GM20000 (cell line): ENCODE measurements at regions not wholly inside any gene's neighbourhood (a gene's known extent, or its start where the extent isn't known, plus 50 kb on each side); places are given as distances from the start of the nearest gene placed in this dataset.

ENCODE experiments used
- DNase-seq: peaks from one replicate; pipeline ENCODE4 v3.0.0; 2012; ENCODE audit warnings: low spot score
- TF ChIP-seq, protein P1 (sequence below): IDR thresholded peaks from 2 replicates; pipeline ENCODE4 v1.5.1; 2012; ENCODE audit warnings: mild to moderate bottlenecking, control low read depth; ENCODE audit errors: extremely low read depth, missing control alignments

DNA sequence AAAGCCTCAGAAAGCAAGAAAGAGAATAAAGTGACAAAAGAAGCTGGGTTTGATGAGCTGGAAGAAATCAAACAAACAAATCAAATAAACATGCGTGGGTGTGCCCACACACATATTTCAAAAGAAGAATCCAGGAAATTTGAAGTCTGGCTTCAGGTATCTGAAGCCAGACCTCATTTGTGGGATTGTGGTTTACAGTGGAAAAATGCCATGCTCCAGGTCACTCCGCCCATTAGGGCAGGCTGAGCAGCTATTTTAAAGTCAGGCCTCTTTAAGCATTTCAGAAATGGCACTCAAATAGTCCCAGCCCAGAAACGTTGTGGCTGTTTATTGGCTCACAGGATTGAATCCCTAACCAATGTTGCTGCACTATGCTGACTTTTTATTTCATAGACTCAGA lies 226.1 kb upstream of the F9 start:
- TF ChIP-seq, protein P1, sequence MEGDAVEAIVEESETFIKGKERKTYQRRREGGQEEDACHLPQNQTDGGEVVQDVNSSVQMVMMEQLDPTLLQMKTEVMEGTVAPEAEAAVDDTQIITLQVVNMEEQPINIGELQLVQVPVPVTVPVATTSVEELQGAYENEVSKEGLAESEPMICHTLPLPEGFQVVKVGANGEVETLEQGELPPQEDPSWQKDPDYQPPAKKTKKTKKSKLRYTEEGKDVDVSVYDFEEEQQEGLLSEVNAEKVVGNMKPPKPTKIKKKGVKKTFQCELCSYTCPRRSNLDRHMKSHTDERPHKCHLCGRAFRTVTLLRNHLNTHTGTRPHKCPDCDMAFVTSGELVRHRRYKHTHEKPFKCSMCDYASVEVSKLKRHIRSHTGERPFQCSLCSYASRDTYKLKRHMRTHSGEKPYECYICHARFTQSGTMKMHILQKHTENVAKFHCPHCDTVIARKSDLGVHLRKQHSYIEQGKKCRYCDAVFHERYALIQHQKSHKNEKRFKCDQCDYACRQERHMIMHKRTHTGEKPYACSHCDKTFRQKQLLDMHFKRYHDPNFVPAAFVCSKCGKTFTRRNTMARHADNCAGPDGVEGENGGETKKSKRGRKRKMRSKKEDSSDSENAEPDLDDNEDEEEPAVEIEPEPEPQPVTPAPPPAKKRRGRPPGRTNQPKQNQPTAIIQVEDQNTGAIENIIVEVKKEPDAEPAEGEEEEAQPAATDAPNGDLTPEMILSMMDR: no peak
- DNase-seq: no peak

DNA sequence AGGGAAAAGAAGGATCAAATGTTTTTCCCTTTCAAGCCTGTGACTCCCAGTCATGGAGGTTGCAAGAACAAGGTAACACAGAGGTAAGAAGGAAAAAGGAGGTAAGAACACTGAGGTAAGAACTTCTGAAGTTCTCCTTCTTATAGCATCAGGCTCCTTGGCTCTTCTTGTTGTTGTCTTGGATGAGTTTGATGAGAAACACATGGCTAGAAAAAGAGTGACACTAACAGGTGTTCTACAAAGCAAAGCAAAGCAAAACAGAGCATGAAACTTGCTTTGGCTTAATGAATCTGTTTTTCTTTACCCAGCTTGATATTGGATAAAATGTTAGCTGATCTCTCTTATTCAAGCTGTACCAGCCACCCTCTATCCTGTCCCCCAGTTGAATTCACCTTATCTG lies 231.2 kb upstream of the F9 start:
- no peak for DNase-seq
- TF ChIP-seq, protein P1: no peak

DNA sequence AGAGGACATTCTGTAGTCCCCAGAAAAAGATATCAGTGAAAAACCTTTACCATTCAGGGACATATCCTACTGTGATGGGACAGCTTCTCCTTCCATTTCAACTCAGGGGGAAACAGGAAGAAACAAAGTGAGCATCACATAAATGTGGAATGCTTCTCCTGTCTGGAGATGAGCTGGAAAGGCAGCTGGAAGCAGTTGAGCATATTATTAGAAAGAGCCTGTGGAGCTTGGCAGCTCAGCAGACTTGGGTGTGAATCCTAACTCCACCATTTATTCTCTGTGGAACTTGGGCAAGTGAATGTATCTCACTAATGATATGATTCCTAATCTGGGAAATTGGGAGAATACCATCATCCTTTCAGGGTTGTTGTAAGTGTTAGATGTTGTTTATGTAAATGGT lies 232.1 kb upstream of the F9 start:
- DNase-seq: no peak
- TF ChIP-seq, protein P1: no peak

DNA sequence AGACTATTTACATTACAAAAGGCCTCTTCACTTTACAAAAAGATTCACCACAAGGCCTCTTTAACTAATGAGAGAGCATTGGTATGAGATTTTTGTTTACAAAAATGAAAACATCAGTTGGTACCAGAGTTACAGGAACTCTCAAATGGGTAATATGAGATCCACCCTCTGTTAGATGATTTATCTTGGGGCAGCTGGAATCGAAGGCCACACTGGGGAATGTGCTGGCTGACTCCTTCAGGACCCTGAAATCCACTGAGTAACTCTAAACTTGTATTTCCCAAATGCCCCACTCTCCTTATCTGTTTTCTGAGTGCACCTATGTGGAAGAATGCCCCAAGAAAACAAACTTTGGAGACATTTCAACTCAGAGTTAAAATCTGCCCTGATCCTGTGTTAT lies 232.9 kb upstream of the F9 start:
- TF ChIP-seq, protein P1: no peak
- no peak for DNase-seq

DNA sequence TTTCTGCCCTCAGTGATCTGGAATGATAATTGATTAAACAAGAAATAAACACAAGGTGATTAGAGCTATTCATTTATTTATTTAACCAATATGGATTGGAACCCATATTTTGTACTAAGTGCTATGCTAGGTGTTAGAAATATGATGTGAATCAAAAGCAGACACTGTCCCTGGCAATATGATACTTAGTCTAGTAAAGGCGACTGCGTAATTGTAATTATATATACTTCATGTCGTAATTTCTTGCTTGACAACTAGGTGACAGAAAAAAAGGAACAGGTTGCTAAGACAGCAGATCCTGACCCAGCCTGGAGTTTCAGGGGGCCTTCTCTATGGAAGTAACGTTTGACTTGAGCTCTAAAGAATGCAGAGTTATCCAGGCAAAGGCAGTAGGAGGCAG lies 236.5 kb upstream of the F9 start:
- no peak for DNase-seq

DNA sequence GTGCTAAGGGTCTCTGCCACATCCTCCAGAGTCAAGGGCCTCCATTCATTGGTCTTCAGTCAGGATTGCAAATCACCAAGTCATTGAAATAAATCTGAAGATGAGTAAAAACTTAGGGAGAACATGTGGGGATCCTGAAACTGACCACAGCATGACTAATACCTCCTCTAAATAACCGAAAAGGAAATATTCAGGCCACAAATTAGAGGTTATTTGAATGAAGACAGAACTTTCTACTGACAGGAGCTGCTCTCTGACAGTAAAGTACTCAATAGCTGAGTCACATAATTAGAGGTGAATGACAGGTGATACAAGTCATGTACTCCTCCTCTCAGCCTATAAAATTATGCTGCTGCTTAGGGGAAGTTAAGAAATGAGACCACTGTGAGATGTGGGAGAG lies 240.2 kb upstream of the F9 start:
- no peak for DNase-seq
- TF ChIP-seq, protein P1: no peak

More for the DNA sequence above, 236.5 kb upstream of the F9 start:
- TF ChIP-seq, protein P1: no peak

DNA sequence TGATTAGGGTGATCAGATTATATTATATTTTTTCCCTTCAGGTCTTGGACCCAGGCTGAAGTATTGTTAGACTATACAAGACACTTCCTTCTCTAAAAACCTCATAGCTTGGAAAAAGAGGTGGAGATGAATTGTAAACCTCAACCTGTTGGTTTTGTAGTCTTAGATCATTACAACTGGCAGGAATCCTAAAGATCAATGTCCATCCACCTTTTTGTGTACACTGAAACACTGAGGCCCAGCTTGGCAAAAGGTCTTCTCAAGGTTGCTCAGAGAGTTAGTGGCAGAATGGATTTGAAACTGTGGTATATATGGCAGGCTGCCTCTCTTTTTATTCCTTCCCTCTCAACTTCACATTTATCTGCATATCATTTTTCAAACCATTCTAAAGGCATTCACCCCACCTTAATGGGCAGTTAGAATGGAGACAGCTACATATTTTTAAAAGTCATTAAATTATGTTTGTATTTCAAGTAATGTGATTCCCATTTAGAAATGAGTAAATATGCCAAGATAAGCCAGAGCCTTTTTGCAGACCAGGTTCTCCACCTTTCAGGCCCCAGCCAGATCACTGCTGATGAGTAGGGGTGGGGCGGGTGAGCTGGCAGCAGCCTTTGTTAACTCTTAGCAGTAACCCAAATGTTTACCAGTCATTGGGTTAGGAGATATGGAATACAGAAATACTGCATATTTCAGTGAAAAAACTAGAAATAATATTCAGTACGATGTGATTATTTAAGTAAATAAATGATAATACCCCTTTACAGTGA lies 243.2 kb upstream of the F9 start:
- TF ChIP-seq, protein P1: no peak
- DNase-seq: no peak
